Keratinocyte (primary cell): ENCODE measurements at regions not wholly inside any gene's neighbourhood (a gene's known extent, or its start where the extent isn't known, plus 50 kb on each side); places are given as distances from the start of the nearest gene placed in this dataset.
A peak's percentile ranks its signal among the peaks of the same experiment; 100 is the strongest.

Source experiments
- DNase-seq: peaks from one replicate; pipeline ENCODE4 v3.0.0-alpha.2; 2011; ENCODE audit warnings: low read depth, missing footprints, low spot score
- FAIRE-seq: peaks from 2 replicates; lab custom pipeline; 2011; peaks lifted over from hg19 to GRCh38; lab: Jason Lieb, UNC
- H2AFZ ChIP-seq: 2 replicates; pipeline ENCODE4 v1.6.0; 2012; ENCODE audit warnings: low read length, control low read depth, inconsistent platforms; ENCODE audit not compliant: control insufficient read depth
- H3K27ac ChIP-seq: 2 replicates; pipeline ENCODE4 v1.5.1; 2011; ENCODE audit warnings: low read length; ENCODE audit not compliant: control insufficient read depth, insufficient read depth
- H3K27me3 ChIP-seq: 3 replicates; pipeline ENCODE4 v1.6.0; 2011; ENCODE audit warnings: low read length; ENCODE audit not compliant: control insufficient read depth, insufficient read depth; ENCODE audit errors: extremely low read depth
- H3K36me3 ChIP-seq, 2 experiments: 2 replicates in 1 of 2; 3 replicates in 1 of 2; pipeline ENCODE4 v1.5.1; 2011; ENCODE audit warnings: low read length in 2 of 2, mild to moderate bottlenecking in 1 of 2; ENCODE audit not compliant: control insufficient read depth in 2 of 2, insufficient read depth in 2 of 2; ENCODE audit errors: extremely low read depth in 1 of 2
- H3K4me1 ChIP-seq: 3 replicates; pipeline ENCODE4 v1.5.1; 2011; ENCODE audit warnings: low read length; ENCODE audit not compliant: control insufficient read depth, insufficient read depth; ENCODE audit errors: extremely low read depth
- H3K4me2 ChIP-seq: 3 replicates; pipeline ENCODE4 v1.6.0; 2011; ENCODE audit warnings: low read depth, low read length; ENCODE audit not compliant: control insufficient read depth, insufficient read depth; ENCODE audit errors: extremely low read depth
- H3K4me3 ChIP-seq, 3 experiments: fragments of 200-600 bp in 1 of 3; sonication (generic) in 1 of 3; 2 replicates in 2 of 3; 3 replicates in 1 of 3; pipeline ENCODE4 v1.5.1; 2011 to 2016; ENCODE audit warnings: low read length in 3 of 3, mild to moderate bottlenecking in 3 of 3, control low read depth in 2 of 3, inconsistent platforms in 1 of 3, low read depth in 1 of 3, mixed read lengths in 1 of 3, mixed run types in 1 of 3, moderate library complexity in 1 of 3; ENCODE audit not compliant: control insufficient read depth in 2 of 3, insufficient read depth in 2 of 3; ENCODE audit errors: extremely low read depth in 1 of 3
- H3K79me2 ChIP-seq: 2 replicates; pipeline ENCODE4 v1.6.0; 2012; ENCODE audit warnings: low read length; ENCODE audit not compliant: control insufficient read depth, insufficient read depth
- H3K9ac ChIP-seq: 3 replicates; pipeline ENCODE4 v1.6.0; 2011; ENCODE audit warnings: low read length; ENCODE audit not compliant: control insufficient read depth, insufficient read depth; ENCODE audit errors: extremely low read depth
- H3K9me1 ChIP-seq: 3 replicates; pipeline ENCODE4 v1.6.0; 2011; ENCODE audit warnings: low read length; ENCODE audit not compliant: control insufficient read depth, insufficient read depth; ENCODE audit errors: extremely low read depth
- H3K9me3 ChIP-seq: 2 replicates; pipeline ENCODE4 v1.5.1; 2012; ENCODE audit warnings: low read depth, low read length; ENCODE audit not compliant: control insufficient read depth
- H4K20me1 ChIP-seq: 3 replicates; pipeline ENCODE4 v1.6.0; 2011; ENCODE audit warnings: low read length; ENCODE audit not compliant: control insufficient read depth, insufficient read depth; ENCODE audit errors: extremely low read depth
- CTCF ChIP-seq, 3 experiments: IDR thresholded peaks in 1 of 3; conservative IDR thresholded peaks in 1 of 3; optimal IDR thresholded peaks in 1 of 3; 2 replicates in 2 of 3; 3 replicates in 1 of 3; pipeline versions ENCODE3 to v1.5.1; 2011; ENCODE audit warnings: low read length in 3 of 3, mild to moderate bottlenecking in 3 of 3, moderate library complexity in 2 of 3, control low read depth in 1 of 3, inconsistent platforms in 1 of 3; ENCODE audit not compliant: insufficient read depth in 2 of 3; ENCODE audit errors: extremely low read depth in 1 of 3
- EZH2 ChIP-seq: IDR thresholded peaks from one replicate; pipeline ENCODE4 v1.6.1; 2012; ENCODE audit warnings: inconsistent platforms, mild to moderate bottlenecking, low read length, moderate library complexity
- dilution Hi-C: fragments of 300-500 bp; cut with MboI; formaldehyde crosslinking; loops from one replicate; pipeline ENCODE4 v1.7.0; 2020; ENCODE audit warnings: low sequenced_read_pairs; ENCODE audit not compliant: extremely low pct_ligation_motif_present

- no peak for TF ChIP-seq CTCF (optimal IDR thresholded peaks at IDR 0.05 in 1 of 3, IDR thresholded peaks at IDR 0.05 in 1 of 3, conservative IDR thresholded peaks at IDR 0.05 in 1 of 3; ENCODE audit: extremely low read depth in 1 of 3, insufficient read depth in 2 of 3, low read length in 3 of 3)
- TF ChIP-seq EZH2 = no peak
- H3K9me1 ChIP-seq = no peaks in the 10 kb centered on the region
- H2AFZ ChIP-seq = no peak overlapping the region
- DNase-seq = no peak
- no peak for FAIRE-seq
- no peaks in the 10 kb centered on the region for H3K79me2 ChIP-seq
- no peak overlapping the region for H3K27ac ChIP-seq
- H3K9me3 ChIP-seq = no peaks in the 10 kb centered on the region
- no peak overlapping the region for H3K4me3 ChIP-seq
- no peak overlapping the region for H3K9ac ChIP-seq
- H3K27me3 ChIP-seq = no peaks in the 10 kb centered on the region
- dilution Hi-C loops = no loop called here
- H3K36me3 ChIP-seq = no peaks in the 10 kb centered on the region
- H3K4me2 ChIP-seq = no peak overlapping the region
- H4K20me1 ChIP-seq = no peaks in the 10 kb centered on the region
- H3K4me1 ChIP-seq = peaks cover 5% of the 10 kb centered on the region
These were observed 313.5 kb upstream of the MANEA start for GRCh38 chr6:95263840-95264239.

DNA sequence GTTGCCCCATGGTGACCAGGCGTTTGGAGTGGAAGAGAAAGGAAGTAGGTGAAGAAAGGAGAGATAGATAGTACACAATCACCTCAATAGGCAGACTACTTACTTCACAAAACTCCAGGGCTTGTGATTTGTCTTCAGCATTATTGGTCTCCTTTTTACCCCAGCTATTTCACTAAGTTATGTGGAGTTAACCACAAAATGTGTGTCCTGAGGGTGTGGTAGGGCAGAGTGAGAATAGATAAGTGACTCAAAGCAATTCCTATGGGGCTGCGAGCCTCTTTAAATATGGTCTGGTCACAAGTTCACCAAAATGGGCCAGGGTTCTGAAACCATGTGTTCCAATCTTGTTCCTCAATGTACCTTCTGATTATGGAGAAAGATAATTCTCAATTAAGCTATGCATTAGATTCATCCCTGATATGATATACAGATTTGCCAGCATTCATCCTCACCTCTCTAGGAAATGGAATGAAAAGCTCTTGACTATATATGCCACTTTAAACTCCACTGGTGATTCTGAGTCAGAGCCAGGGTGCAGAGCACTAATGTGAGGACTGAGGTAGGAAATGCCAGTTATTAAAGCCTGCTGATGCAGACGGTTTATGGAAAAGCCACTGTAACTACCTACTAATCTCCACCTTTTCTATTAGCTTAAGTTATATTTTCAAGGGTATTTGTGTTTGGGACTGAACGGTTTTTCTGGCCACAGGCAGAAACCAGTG, 310.6 kb upstream of the MANEA start:
- H3K27ac ChIP-seq = no peak overlapping the region
- TF ChIP-seq EZH2 (no peak), CTCF (optimal IDR thresholded peaks at IDR 0.05 in 1 of 3, IDR thresholded peaks at IDR 0.05 in 1 of 3, conservative IDR thresholded peaks at IDR 0.05 in 1 of 3; ENCODE audit: extremely low read depth in 1 of 3, insufficient read depth in 2 of 3, low read length in 3 of 3) (no peak)
- FAIRE-seq (no peak), DNase-seq (no peak)
- no peaks in the 10 kb centered on the region for H3K9me3 ChIP-seq
- no peaks in the 10 kb centered on the region for H3K27me3 ChIP-seq
- no peaks in the 10 kb centered on the region for H3K79me2 ChIP-seq
- H4K20me1 ChIP-seq = no peaks in the 10 kb centered on the region
- H2AFZ ChIP-seq = peak overlapping the region; percentile 29
- dilution Hi-C loops = no loop called here
- no peak overlapping the region for H3K9ac ChIP-seq
- no peaks in the 10 kb centered on the region for H3K9me1 ChIP-seq
- H3K4me3 ChIP-seq = no peak overlapping the region
- H3K4me2 ChIP-seq = no peak overlapping the region
- no peaks in the 10 kb centered on the region for H3K36me3 ChIP-seq
- peaks cover 5% of the 10 kb centered on the region for H3K4me1 ChIP-seq
